C4-2B (cell line): ENCODE measurements at regions not wholly inside any gene's neighbourhood (a gene's known extent, or its start where the extent isn't known, plus 50 kb on each side); places are given as distances from the start of the nearest gene placed in this dataset.

Experiments used
- CTCF ChIP-seq: fragments of 450-650 bp; conservative IDR thresholded peaks from 2 replicates; pipeline ENCODE4 v1.5.1; 2017; ENCODE audit warnings: mild to moderate bottlenecking
- ZFX ChIP-seq: fragments of 450-650 bp; IDR thresholded peaks from 2 replicates; pipeline ENCODE4 v1.6.1; 2017

- TF ChIP-seq CTCF (no peak), ZFX (no peak)
These were observed 353.3 kb upstream of the SUCLG2 start for GRCh38 chr3:68007621-68008226.
